GM12878 (cell line): ENCODE measurements at regions not wholly inside any gene's neighbourhood (a gene's known extent, or its start where the extent isn't known, plus 50 kb on each side); places are given as distances from the start of the nearest gene placed in this dataset.

Source experiments
- BACH1 ChIP-seq: fragments of 450-650 bp; IDR thresholded peaks from 2 replicates; pipeline ENCODE4 v1.6.1; 2017; ENCODE audit warnings: mild to moderate bottlenecking, borderline replicate concordance
- BHLHE40 ChIP-seq, 2 experiments: fragments of 450-650 bp in 1 of 2; IDR thresholded peaks; 2 replicates each; pipeline ENCODE4 v1.6.1; 2011 to 2017; ENCODE audit warnings: low read depth in 2 of 2, borderline replicate concordance in 1 of 2, improper control_type of control experiment in 1 of 2, low read length in 1 of 2, mild to moderate bottlenecking in 1 of 2
- CUX1 ChIP-seq: IDR thresholded peaks from 2 replicates; pipeline ENCODE4 v1.6.1; 2012; ENCODE audit warnings: improper control_type of control experiment, low read depth, low read length; ENCODE audit not compliant: insufficient replicate concordance
- E2F4 ChIP-seq: IDR thresholded peaks from 2 replicates; pipeline ENCODE4 v1.6.1; 2012; ENCODE audit warnings: low read depth, low read length, improper control_type of control experiment
- EED ChIP-seq: sonication (generic); IDR thresholded peaks from 2 replicates; pipeline ENCODE4 v1.6.1; 2016; ENCODE audit warnings: antibody characterized with exemption, low read depth
- EP300 ChIP-seq, 2 experiments: fragments of 150-350 bp in 1 of 2; IDR thresholded peaks; 2 replicates each; pipeline ENCODE4 v1.6.1; 2011 to 2012; ENCODE audit warnings: low read depth in 2 of 2, low read length in 2 of 2, borderline replicate concordance in 1 of 2, improper control_type of control experiment in 1 of 2, inconsistent platforms in 1 of 2; ENCODE audit not compliant: control insufficient read depth in 1 of 2
- FOS ChIP-seq: IDR thresholded peaks from 3 replicates; pipeline ENCODE4 v1.6.1; 2011; ENCODE audit warnings: borderline replicate concordance; ENCODE audit not compliant: insufficient read length; ENCODE audit errors: extremely low read depth
- FOXM1 ChIP-seq: IDR thresholded peaks from 2 replicates; pipeline ENCODE4 v1.6.1; 2012; ENCODE audit warnings: low read depth, mild to moderate bottlenecking, inconsistent platforms, low read length, moderate library complexity
- HDAC6 ChIP-seq: fragments of 200-600 bp; sonication (generic); IDR thresholded peaks from one replicate; pipeline ENCODE4 v1.8.0; 2017; ENCODE audit warnings: antibody characterized with exemption; ENCODE audit not compliant: unreplicated experiment
- IKZF1 ChIP-seq: fragments of 450-650 bp; conservative IDR thresholded peaks from 2 replicates; pipeline ENCODE4 v1.6.1; 2017; ENCODE audit warnings: antibody characterized with exemption, mild to moderate bottlenecking
- KAT2A ChIP-seq: conservative IDR thresholded peaks from 2 replicates; pipeline ENCODE4 v1.6.1; 2011; ENCODE audit warnings: low read depth, low read length; ENCODE audit not compliant: control insufficient read depth
- MTA3 ChIP-seq: IDR thresholded peaks from 2 replicates; pipeline ENCODE4 v1.6.1; 2012; ENCODE audit warnings: low read length, inconsistent platforms, borderline replicate concordance
- MYB ChIP-seq: fragments of 150-350 bp; IDR thresholded peaks from 2 replicates; pipeline ENCODE4 v1.6.1; 2014; ENCODE audit warnings: mild to moderate bottlenecking, low read depth, low read length, borderline replicate concordance
- NFYB ChIP-seq: IDR thresholded peaks from 2 replicates; pipeline ENCODE4 v1.6.1; 2011; ENCODE audit warnings: low read depth, mild to moderate bottlenecking, low read length, improper control_type of control experiment, moderate library complexity; ENCODE audit not compliant: insufficient read depth
- RBBP5 ChIP-seq: fragments of 200-600 bp; sonication (generic); conservative IDR thresholded peaks from 2 replicates; pipeline ENCODE4 v1.6.1; 2016
- RUNX3 ChIP-seq: IDR thresholded peaks from 2 replicates; pipeline ENCODE4 v1.6.1; 2012; ENCODE audit warnings: low read length, inconsistent platforms
- SP1 ChIP-seq: IDR thresholded peaks from one replicate; pipeline ENCODE4 v1.6.1; 2011; ENCODE audit warnings: low read depth, low read length
- SPI1 ChIP-seq: IDR thresholded peaks from 2 replicates; pipeline ENCODE4 v1.6.1; 2011; ENCODE audit warnings: low read depth, mild to moderate bottlenecking, low read length, moderate library complexity, borderline replicate concordance; ENCODE audit not compliant: insufficient read depth
- TARDBP ChIP-seq: IDR thresholded peaks from 2 replicates; pipeline ENCODE4 v1.6.1; 2016; ENCODE audit warnings: borderline replicate concordance
- YY1 ChIP-seq: IDR thresholded peaks from 2 replicates; pipeline ENCODE4 v1.6.1; 2011; ENCODE audit warnings: low read depth, mild to moderate bottlenecking, low read length
- ZNF207 ChIP-seq: fragments of 450-650 bp; IDR thresholded peaks from 2 replicates; pipeline ENCODE4 v1.6.1; 2014; ENCODE audit warnings: antibody characterized with exemption, mild to moderate bottlenecking, borderline replicate concordance
- ZNF622 ChIP-seq: fragments of 450-650 bp; IDR thresholded peaks from 2 replicates; pipeline ENCODE4 v1.6.1; 2017; ENCODE audit warnings: mild to moderate bottlenecking, inconsistent platforms
- TF ChIP-seq, protein P1 (sequence below): fragments of 450-650 bp; formaldehyde crosslinking; IDR thresholded peaks from 2 replicates; pipeline ENCODE4 v1.4.0; 2020; ENCODE audit warnings: mild to moderate bottlenecking, moderate library complexity

DNA sequence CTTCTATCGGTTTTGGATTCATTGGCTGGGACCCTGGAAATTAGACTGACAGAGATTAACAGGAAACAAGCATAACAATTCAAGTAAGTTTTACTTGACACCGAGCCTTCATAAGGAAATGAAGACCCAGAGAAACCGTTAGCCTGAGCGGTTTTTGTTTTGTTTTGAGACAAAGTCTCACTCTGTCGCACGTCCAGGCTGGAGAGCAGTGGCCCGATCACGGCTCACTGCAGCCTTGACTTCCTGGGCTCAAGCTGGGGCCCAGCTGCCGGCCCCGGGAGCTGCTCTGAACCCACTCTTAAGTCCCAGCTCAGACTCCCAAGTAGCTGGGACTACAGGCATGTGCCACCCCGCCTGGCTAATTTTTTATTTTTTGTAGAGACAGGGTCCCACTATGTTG lies 321.3 kb downstream of the SEC14L1 start (continued):
- TF ChIP-seq YY1 = no peak
- TF ChIP-seq KAT2A = no peak
- TF ChIP-seq RUNX3 = peak; percentile 75
- no peak for TF ChIP-seq MTA3
- peak; percentile 65 for TF ChIP-seq EED
- TF ChIP-seq EP300 (IDR thresholded peaks at IDR 0.05; ENCODE audit: borderline replicate concordance in 1 of 2, control insufficient read depth in 1 of 2, low read depth in 2 of 2, low read length in 2 of 2) = peak in 1 of 2 experiments; percentile 33; a peak in 1 of 4 replicates
- TF ChIP-seq, protein P1, sequence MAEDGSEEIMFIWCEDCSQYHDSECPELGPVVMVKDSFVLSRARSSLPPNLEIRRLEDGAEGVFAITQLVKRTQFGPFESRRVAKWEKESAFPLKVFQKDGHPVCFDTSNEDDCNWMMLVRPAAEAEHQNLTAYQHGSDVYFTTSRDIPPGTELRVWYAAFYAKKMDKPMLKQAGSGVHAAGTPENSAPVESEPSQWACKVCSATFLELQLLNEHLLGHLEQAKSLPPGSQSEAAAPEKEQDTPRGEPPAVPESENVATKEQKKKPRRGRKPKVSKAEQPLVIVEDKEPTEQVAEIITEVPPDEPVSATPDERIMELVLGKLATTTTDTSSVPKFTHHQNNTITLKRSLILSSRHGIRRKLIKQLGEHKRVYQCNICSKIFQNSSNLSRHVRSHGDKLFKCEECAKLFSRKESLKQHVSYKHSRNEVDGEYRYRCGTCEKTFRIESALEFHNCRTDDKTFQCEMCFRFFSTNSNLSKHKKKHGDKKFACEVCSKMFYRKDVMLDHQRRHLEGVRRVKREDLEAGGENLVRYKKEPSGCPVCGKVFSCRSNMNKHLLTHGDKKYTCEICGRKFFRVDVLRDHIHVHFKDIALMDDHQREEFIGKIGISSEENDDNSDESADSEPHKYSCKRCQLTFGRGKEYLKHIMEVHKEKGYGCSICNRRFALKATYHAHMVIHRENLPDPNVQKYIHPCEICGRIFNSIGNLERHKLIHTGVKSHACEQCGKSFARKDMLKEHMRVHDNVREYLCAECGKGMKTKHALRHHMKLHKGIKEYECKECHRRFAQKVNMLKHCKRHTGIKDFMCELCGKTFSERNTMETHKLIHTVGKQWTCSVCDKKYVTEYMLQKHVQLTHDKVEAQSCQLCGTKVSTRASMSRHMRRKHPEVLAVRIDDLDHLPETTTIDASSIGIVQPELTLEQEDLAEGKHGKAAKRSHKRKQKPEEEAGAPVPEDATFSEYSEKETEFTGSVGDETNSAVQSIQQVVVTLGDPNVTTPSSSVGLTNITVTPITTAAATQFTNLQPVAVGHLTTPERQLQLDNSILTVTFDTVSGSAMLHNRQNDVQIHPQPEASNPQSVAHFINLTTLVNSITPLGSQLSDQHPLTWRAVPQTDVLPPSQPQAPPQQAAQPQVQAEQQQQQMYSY (CRISPR knock-in tag) = no peak
- no peak for TF ChIP-seq CUX1
- TF ChIP-seq HDAC6 = no peak
- TF ChIP-seq TARDBP = no peak
- TF ChIP-seq ZNF622 = no peak
- peak; percentile 87; the same call in 1 of the 2 replicates for TF ChIP-seq FOXM1
- no peak for TF ChIP-seq BACH1
- no peak for TF ChIP-seq FOS
- TF ChIP-seq IKZF1 = peak; percentile 73
- no peak for TF ChIP-seq SPI1
- TF ChIP-seq ZNF207 = no peak
- TF ChIP-seq MYB = peak; percentile 63; the same call in 1 of the 2 replicates
- TF ChIP-seq SP1 = no peak
- peak in 1 of 2 experiments; percentile 35; a peak in 1 of 4 replicates for TF ChIP-seq BHLHE40 (IDR thresholded peaks at IDR 0.05; ENCODE audit: borderline replicate concordance in 1 of 2, low read depth in 2 of 2, low read length in 1 of 2)
- no peak for TF ChIP-seq E2F4
- TF ChIP-seq RBBP5 = no peak
- TF ChIP-seq NFYB = no peak
